Astrocyte (in vitro differentiated cells and primary cell): ENCODE measurements at regions not wholly inside any gene's neighbourhood (a gene's known extent, or its start where the extent isn't known, plus 50 kb on each side); places are given as distances from the start of the nearest gene placed in this dataset.

Experiments
- DNase-seq: peaks from one replicate; pipeline ENCODE4 v3.0.0-alpha.2; 2010; ENCODE audit warnings: low read depth
- FAIRE-seq: peaks from 2 replicates; lab custom pipeline; 2011; peaks lifted over from hg19 to GRCh38; lab: Jason Lieb, UNC
- H2AFZ ChIP-seq: 2 replicates; pipeline ENCODE4 v1.6.0; 2012; ENCODE audit warnings: low read depth, low read length, inconsistent platforms
- H3K27ac ChIP-seq: 2 replicates; pipeline ENCODE4 v1.5.1; 2011; ENCODE audit warnings: low read depth, low read length, inconsistent platforms
- H3K27me3 ChIP-seq: 2 replicates; pipeline ENCODE4 v1.6.0; 2011; ENCODE audit warnings: low read length, inconsistent platforms; ENCODE audit not compliant: insufficient read depth
- H3K36me3 ChIP-seq: 2 replicates; pipeline ENCODE4 v1.5.1; 2011; ENCODE audit warnings: low read length, inconsistent platforms; ENCODE audit not compliant: insufficient read depth
- H3K4me1 ChIP-seq: 2 replicates; pipeline ENCODE4 v1.5.1; 2011; ENCODE audit warnings: low read length, inconsistent platforms; ENCODE audit not compliant: insufficient read depth
- H3K4me2 ChIP-seq: 2 replicates; pipeline ENCODE4 v1.6.0; 2012; ENCODE audit warnings: low read length, inconsistent platforms
- H3K4me3 ChIP-seq: 2 replicates; pipeline ENCODE4 v1.5.1; 2011; ENCODE audit warnings: low read depth, mild to moderate bottlenecking, low read length, inconsistent platforms; ENCODE audit not compliant: insufficient read depth
- H3K79me2 ChIP-seq: 2 replicates; pipeline ENCODE4 v1.6.0; 2012; ENCODE audit warnings: mild to moderate bottlenecking, low read length, inconsistent platforms; ENCODE audit not compliant: insufficient read depth
- H3K9ac ChIP-seq: 2 replicates; pipeline ENCODE4 v1.6.0; 2012; ENCODE audit warnings: mild to moderate bottlenecking, low read length, inconsistent platforms
- H3K9me3 ChIP-seq: 2 replicates; pipeline ENCODE4 v1.5.1; 2012; ENCODE audit warnings: low read depth, mild to moderate bottlenecking, low read length, inconsistent platforms; ENCODE audit not compliant: insufficient read depth
- H4K20me1 ChIP-seq: 2 replicates; pipeline ENCODE4 v1.6.0; 2012; ENCODE audit warnings: low read length, inconsistent platforms; ENCODE audit not compliant: insufficient read depth
- H3K27ac Mint-ChIP-seq: one replicate; pipeline ENCODE4 v1.8.0; 2021; ENCODE audit warnings: mild to moderate bottlenecking, mixed read lengths; ENCODE audit not compliant: unreplicated experiment
- H3K27me3 Mint-ChIP-seq: one replicate; pipeline ENCODE4 v1.8.0; 2021; ENCODE audit warnings: low read depth, mixed read lengths; ENCODE audit not compliant: unreplicated experiment
- H3K36me3 Mint-ChIP-seq: one replicate; pipeline ENCODE4 v1.8.0; 2021; ENCODE audit warnings: low read depth, mixed read lengths; ENCODE audit not compliant: unreplicated experiment
- H3K4me1 Mint-ChIP-seq: one replicate; pipeline ENCODE4 v1.8.0; 2021; ENCODE audit warnings: low read depth, mixed read lengths; ENCODE audit not compliant: unreplicated experiment
- H3K4me3 Mint-ChIP-seq: one replicate; pipeline ENCODE4 v1.8.0; 2021; ENCODE audit warnings: mild to moderate bottlenecking, moderate library complexity, mixed read lengths; ENCODE audit not compliant: unreplicated experiment
- H3K9me3 Mint-ChIP-seq: one replicate; pipeline ENCODE4 v1.8.0; 2021; ENCODE audit warnings: mild to moderate bottlenecking, mixed read lengths; ENCODE audit not compliant: unreplicated experiment
- CTCF ChIP-seq: IDR thresholded peaks from 2 replicates; pipeline ENCODE4 v1.5.1; 2011; ENCODE audit warnings: low read depth, mild to moderate bottlenecking, inconsistent platforms, low read length, moderate library complexity; ENCODE audit not compliant: insufficient read depth
- EZH2 ChIP-seq: IDR thresholded peaks from 2 replicates; pipeline ENCODE4 v1.6.1; 2012; ENCODE audit warnings: mild to moderate bottlenecking, low read length, inconsistent platforms; ENCODE audit not compliant: insufficient read depth

GRCh38 chr10:130617985-130618384 lies 481.8 kb downstream of the GLRX3 start:
- Mint-ChIP-seq H3K36me3 (no peaks in the 10 kb centered on the region), H3K27me3 (no peaks in the 10 kb centered on the region), H3K4me1 (no peaks in the 10 kb centered on the region), H3K9me3 (peaks cover 5% of the 10 kb centered on the region), H3K27ac (no peak overlapping the region), H3K4me3 (no peak overlapping the region)
- no peaks in the 10 kb centered on the region for H3K4me1 ChIP-seq
- no peaks in the 10 kb centered on the region for H4K20me1 ChIP-seq
- TF ChIP-seq CTCF (no peak), EZH2 (no peak)
- no peak overlapping the region for H3K9ac ChIP-seq
- FAIRE-seq (no peak), DNase-seq (no peak)
- H2AFZ ChIP-seq, result no peak overlapping the region
- H3K79me2 ChIP-seq, result no peaks in the 10 kb centered on the region
- no peaks in the 10 kb centered on the region for H3K36me3 ChIP-seq
- no peaks in the 10 kb centered on the region for H3K27me3 ChIP-seq
- peaks cover 11% of the 10 kb centered on the region for H3K9me3 ChIP-seq
- H3K4me2 ChIP-seq, result no peak overlapping the region
- no peak overlapping the region for H3K4me3 ChIP-seq
- no peak overlapping the region for H3K27ac ChIP-seq

DNA sequence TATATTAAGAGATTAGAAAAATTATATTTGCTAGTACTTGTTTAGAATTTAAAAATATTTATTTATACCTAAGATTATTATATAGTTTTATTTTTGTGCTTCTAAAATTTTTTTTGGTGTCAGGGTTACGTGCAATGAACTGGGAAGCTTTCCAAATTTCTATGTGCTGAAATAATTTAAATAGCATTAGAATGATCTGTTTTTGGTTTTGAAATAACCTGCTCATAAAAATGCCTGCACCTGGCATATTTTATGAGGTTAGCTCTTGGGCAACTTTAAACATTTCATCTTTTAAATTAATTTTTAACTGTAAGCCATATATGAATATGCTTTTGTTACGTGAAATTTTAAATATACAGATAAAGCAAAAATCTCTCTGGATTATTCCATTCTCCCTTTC lies 482.5 kb downstream of the GLRX3 start:
- FAIRE-seq (no peak), DNase-seq (no peak)
- Histone ChIP-seq H3K4me3 (no peak overlapping the region), H2AFZ (no peak overlapping the region), H3K4me2 (no peak overlapping the region), H3K9me3 (peaks cover 11% of the 10 kb centered on the region), H3K27ac (no peak overlapping the region), H3K4me1 (no peaks in the 10 kb centered on the region), H3K9ac (no peak overlapping the region), H3K79me2 (no peaks in the 10 kb centered on the region), H4K20me1 (no peaks in the 10 kb centered on the region), H3K27me3 (no peaks in the 10 kb centered on the region), H3K36me3 (no peaks in the 10 kb centered on the region)
- H3K9me3 Mint-ChIP-seq, result peaks cover 5% of the 10 kb centered on the region
- no peaks in the 10 kb centered on the region for H3K27me3 Mint-ChIP-seq
- no peak overlapping the region for H3K4me3 Mint-ChIP-seq
- H3K27ac Mint-ChIP-seq, result no peak overlapping the region
- TF ChIP-seq EZH2 (no peak), CTCF (no peak)
- no peaks in the 10 kb centered on the region for H3K36me3 Mint-ChIP-seq
- H3K4me1 Mint-ChIP-seq, result no peaks in the 10 kb centered on the region

GRCh38 chr10:130621231-130621775 lies 485.1 kb downstream of the GLRX3 start:
- no peaks in the 10 kb centered on the region for H3K79me2 ChIP-seq
- FAIRE-seq (no peak), DNase-seq (no peak)
- no peak overlapping the region for H3K9ac ChIP-seq
- Mint-ChIP-seq H3K9me3 (peaks cover 7% of the 10 kb centered on the region), H3K27me3 (no peaks in the 10 kb centered on the region), H3K4me1 (no peaks in the 10 kb centered on the region), H3K36me3 (no peaks in the 10 kb centered on the region), H3K27ac (no peak overlapping the region), H3K4me3 (no peak overlapping the region)
- H3K36me3 ChIP-seq, result no peaks in the 10 kb centered on the region
- H3K27me3 ChIP-seq, result no peaks in the 10 kb centered on the region
- no peak overlapping the region for H3K27ac ChIP-seq
- peaks cover 11% of the 10 kb centered on the region for H3K9me3 ChIP-seq
- H3K4me3 ChIP-seq, result no peak overlapping the region
- no peak overlapping the region for H2AFZ ChIP-seq
- H4K20me1 ChIP-seq, result no peaks in the 10 kb centered on the region
- TF ChIP-seq CTCF (no peak), EZH2 (no peak)
- H3K4me1 ChIP-seq, result no peaks in the 10 kb centered on the region
- no peak overlapping the region for H3K4me2 ChIP-seq
